Activated B cell treated with CpG ODN at 0.5 μM for 24 hours (primary cell): ENCODE measurements at regions not wholly inside any gene's neighbourhood (a gene's known extent, or its start where the extent isn't known, plus 50 kb on each side); places are given as distances from the start of the nearest gene placed in this dataset.

Experiments
- ATAC-seq: fragments of 200-7000 bp; cut with Tn5 transposase; one replicate; pipeline ENCODE4 v1.10.0; 2021; ENCODE audit warnings: low read depth, mild to moderate bottlenecking, moderate library complexity
- CTCF ChIA-PET: fragments of 350-600 bp; sonication (Branson Sonifier 250); formaldehyde crosslinking; loops from one replicate; lab custom pipeline; 2021; ENCODE audit warnings: antibody characterized with exemption; lab: Charles Lee
- POLR2A ChIA-PET: fragments of 350-600 bp; sonication (Branson Sonifier 250); formaldehyde crosslinking; loops from one replicate; lab custom pipeline; 2021; ENCODE audit warnings: antibody characterized with exemption; lab: Charles Lee
- DNase-seq: peaks from one replicate; pipeline ENCODE4 v3.0.0; 2022
- H3K27ac Mint-ChIP-seq: one replicate; pipeline ENCODE4 v1.8.0; 2020; ENCODE audit warnings: mixed read lengths
- H3K27me3 Mint-ChIP-seq: one replicate; pipeline ENCODE4 v1.8.0; 2021; ENCODE audit warnings: mixed read lengths
- H3K36me3 Mint-ChIP-seq: one replicate; pipeline ENCODE4 v1.8.0; 2021; ENCODE audit warnings: low read depth, mixed read lengths
- H3K4me1 Mint-ChIP-seq: one replicate; pipeline ENCODE4 v1.8.0; 2021; ENCODE audit warnings: mixed read lengths
- H3K4me3 Mint-ChIP-seq: one replicate; pipeline ENCODE4 v1.8.0; 2020; ENCODE audit warnings: mild to moderate bottlenecking, mixed read lengths
- H3K9me3 Mint-ChIP-seq: one replicate; pipeline ENCODE4 v1.8.0; 2020; ENCODE audit warnings: mixed read lengths
- intact Hi-C: fragments of 100-400 bp; cut with micrococcal nuclease; formaldehyde crosslinking; loops from one replicate; pipeline ENCODE4 v1.15.1; 2024
- TF ChIP-seq, protein P1 (sequence below): fragments of 200-600 bp; IDR thresholded peaks from one replicate; pipeline ENCODE4 v1.8.0; 2022; ENCODE audit warnings: antibody characterized with exemption, mild to moderate bottlenecking

DNA sequence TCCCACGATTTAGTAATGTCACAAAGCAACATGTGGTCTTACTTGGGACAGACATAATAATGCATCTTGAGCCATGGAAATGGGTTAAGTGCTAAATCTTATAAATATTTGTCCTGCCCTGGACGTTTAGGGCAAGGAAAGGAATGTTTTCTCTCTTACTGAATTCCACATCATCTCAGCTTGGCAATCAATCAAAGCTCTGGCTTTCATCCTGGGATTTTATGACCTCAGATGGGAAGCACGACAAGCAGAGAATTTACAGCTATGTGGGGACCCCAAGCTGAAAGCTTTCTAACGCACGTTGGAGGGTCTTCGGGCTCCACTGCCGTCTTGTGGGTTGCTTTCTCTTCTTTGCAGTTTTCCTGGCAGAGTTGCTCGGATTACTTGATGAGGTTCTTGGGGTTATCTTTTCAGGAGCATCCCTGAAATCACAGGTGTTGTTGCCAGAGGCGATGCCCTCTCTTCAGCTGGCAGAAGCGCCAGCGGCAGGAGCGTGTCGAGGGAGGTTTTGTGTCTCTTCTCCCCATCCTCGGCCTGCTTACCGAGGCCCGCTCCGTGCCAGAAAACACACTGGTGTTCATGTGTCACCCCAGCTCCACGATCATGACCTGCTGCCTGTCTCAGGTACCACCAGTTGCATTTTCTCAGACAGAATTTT lies 73.4 kb upstream of the FRMD1 start:
- no peak for DNase-seq
- ATAC-seq, result no peak
- CTCF ChIA-PET, result no interaction called here
- intact Hi-C loops, result no loop called here
- H3K36me3 Mint-ChIP-seq, result no peaks in the 10 kb centered on the region
- no peaks in the 10 kb centered on the region for H3K9me3 Mint-ChIP-seq
- H3K27me3 Mint-ChIP-seq, result peaks cover 7% of the 10 kb centered on the region
- H3K4me1 Mint-ChIP-seq, result no peaks in the 10 kb centered on the region
- TF ChIP-seq, protein P1, sequence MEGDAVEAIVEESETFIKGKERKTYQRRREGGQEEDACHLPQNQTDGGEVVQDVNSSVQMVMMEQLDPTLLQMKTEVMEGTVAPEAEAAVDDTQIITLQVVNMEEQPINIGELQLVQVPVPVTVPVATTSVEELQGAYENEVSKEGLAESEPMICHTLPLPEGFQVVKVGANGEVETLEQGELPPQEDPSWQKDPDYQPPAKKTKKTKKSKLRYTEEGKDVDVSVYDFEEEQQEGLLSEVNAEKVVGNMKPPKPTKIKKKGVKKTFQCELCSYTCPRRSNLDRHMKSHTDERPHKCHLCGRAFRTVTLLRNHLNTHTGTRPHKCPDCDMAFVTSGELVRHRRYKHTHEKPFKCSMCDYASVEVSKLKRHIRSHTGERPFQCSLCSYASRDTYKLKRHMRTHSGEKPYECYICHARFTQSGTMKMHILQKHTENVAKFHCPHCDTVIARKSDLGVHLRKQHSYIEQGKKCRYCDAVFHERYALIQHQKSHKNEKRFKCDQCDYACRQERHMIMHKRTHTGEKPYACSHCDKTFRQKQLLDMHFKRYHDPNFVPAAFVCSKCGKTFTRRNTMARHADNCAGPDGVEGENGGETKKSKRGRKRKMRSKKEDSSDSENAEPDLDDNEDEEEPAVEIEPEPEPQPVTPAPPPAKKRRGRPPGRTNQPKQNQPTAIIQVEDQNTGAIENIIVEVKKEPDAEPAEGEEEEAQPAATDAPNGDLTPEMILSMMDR, result no peak
- POLR2A ChIA-PET, result no interaction called here
- H3K27ac Mint-ChIP-seq, result no peak overlapping the region
- H3K4me3 Mint-ChIP-seq, result no peak overlapping the region

DNA sequence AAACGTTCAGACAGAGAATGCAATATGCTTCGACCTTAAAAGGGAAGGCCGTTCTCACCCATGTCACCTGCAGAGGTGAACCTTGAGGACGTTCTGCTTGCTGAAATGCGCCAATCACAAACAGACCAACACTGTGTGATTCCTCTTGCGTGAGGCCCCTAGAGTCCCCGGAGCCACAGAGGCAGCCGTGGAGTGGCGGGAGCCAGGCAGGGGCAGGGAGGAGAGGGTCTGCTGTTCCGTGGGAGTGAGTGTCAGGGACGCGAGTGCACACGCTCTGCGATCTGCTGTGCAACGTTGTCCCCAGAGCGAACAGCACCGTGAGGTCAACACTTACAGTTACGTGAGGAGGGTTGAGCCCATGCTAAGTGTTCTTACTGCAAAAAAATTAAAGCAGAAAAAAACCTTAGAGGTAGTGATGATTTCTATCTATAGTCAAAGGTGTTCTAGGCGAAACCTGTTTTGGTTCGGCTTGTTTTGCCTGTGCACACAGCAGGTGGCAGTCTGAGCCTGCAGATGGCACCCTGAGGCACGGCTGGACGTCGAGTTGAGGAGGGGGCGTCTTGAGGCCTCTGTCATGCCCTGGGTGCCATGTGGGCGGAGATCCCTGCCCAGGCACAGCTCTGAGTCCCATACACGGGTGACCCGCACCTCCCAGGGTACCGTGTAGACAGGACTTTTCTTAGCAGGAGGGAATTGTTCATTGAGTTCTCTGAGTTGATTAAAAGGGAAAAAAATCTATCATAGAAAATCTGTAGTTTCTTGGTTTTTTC lies 71.7 kb upstream of the FRMD1 start:
- CTCF ChIA-PET, result no interaction called here

DNA sequence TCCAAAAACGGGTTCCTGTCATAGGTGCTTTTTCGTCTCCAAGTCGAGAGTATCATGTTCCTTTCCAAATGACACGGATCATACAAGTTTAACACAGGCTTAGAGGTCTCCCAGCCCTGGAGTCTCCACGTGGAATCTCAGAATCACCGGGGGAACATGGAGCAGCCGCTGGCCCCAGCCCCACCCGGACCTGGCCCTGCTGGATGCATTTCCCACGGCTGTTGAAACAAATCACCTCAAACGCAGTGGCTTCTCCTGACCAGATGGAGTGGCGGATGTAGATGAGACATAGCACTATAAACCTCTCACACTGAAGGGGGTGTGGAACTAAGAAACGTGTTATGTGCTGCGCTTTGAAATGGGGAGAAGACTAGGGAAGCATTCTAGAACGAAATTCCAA lies 70.0 kb upstream of the FRMD1 start:
- DNase-seq, result no peak
- Mint-ChIP-seq H3K4me1 (no peaks in the 10 kb centered on the region), H3K4me3 (no peak overlapping the region), H3K27ac (no peak overlapping the region), H3K27me3 (peaks cover 18% of the 10 kb centered on the region), H3K9me3 (peaks cover 2% of the 10 kb centered on the region), H3K36me3 (no peaks in the 10 kb centered on the region)
- intact Hi-C loops, result no loop called here
- POLR2A ChIA-PET, result no interaction called here
- TF ChIP-seq, protein P1, result no peak
- no peak for ATAC-seq
- CTCF ChIA-PET, result no interaction called here

More for the DNA sequence above, 71.7 kb upstream of the FRMD1 start:
- Mint-ChIP-seq H3K4me3 (no peak overlapping the region), H3K4me1 (no peaks in the 10 kb centered on the region), H3K36me3 (no peaks in the 10 kb centered on the region), H3K27ac (no peak overlapping the region), H3K27me3 (peaks cover 10% of the 10 kb centered on the region), H3K9me3 (no peaks in the 10 kb centered on the region)
- POLR2A ChIA-PET, result no interaction called here
- intact Hi-C loops, result no loop called here
- ATAC-seq (no peak), DNase-seq (no peak)
- TF ChIP-seq, protein P1, result no peak

DNA sequence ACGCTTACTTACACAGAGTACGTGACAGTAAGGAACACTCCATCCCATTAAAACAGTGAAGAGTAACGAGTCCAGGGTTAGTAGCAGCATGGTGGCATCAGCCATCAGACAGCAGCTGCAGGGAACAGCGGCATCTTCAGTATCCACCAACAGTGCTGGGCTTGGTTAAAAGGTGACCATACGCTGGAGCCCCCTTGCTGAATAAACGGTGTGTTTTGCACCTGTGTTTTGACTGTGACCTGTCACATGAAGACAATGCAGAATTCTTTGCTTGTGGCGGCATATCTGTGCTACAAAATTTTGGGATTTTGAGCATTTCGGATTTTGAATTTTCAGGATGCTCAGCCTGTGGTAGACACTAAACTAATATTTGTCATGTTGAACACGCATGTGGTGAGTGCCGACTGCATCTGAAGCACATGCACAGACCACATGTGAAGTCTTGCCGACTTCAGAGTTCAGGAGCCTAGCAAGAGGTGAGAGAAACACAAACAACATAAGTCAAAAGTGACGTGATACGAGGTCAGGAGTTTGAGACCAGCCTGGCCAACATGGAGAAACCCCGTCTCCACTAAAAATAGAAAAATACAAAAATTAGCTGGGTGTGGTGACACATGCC lies 69.3 kb upstream of the FRMD1 start:
- H3K9me3 Mint-ChIP-seq, result peaks cover 2% of the 10 kb centered on the region
- H3K27ac Mint-ChIP-seq, result no peak overlapping the region
- ATAC-seq (no peak), DNase-seq (no peak)
- TF ChIP-seq, protein P1, result no peak
- ChIA-PET POLR2A (no interaction called here), CTCF (no interaction called here)
- intact Hi-C loops, result no loop called here
- no peaks in the 10 kb centered on the region for H3K4me1 Mint-ChIP-seq
- no peak overlapping the region for H3K4me3 Mint-ChIP-seq
- no peaks in the 10 kb centered on the region for H3K36me3 Mint-ChIP-seq
- H3K27me3 Mint-ChIP-seq, result peaks cover 18% of the 10 kb centered on the region

DNA sequence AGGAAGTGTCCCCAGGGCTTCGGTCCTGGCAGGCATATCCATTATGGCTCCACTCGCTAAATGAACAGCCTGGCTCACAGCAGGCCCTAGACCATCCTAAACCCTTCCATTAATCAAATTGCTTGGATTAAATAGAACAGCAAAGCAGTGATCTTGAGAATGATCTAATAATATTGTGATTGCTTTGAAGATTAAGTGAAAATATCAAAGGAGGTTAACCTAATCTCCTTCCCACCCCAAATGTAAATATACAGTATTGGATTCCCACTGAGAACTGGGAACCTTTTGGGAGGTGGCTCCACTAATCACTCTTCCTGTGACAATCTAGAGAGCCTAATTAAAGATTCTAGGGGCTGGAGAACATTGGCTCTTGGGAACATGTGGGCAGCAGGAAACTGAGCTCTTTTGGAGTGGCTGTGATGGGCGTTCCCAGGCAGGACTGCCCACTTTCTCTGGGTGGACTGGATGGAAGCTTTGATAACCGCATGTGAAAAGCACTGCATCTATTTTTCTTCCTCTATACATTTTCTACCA lies 68.3 kb upstream of the FRMD1 start:
- Mint-ChIP-seq H3K4me3 (no peak overlapping the region), H3K9me3 (peaks cover 2% of the 10 kb centered on the region), H3K27ac (no peak overlapping the region), H3K36me3 (no peaks in the 10 kb centered on the region), H3K4me1 (no peaks in the 10 kb centered on the region), H3K27me3 (peaks cover 20% of the 10 kb centered on the region)
- TF ChIP-seq, protein P1, result no peak
- ATAC-seq, result no peak
- ChIA-PET CTCF (no interaction called here), POLR2A (no interaction called here)
- intact Hi-C loops, result no loop called here
- no peak for DNase-seq
